Common myeloid progenitor, CD34-positive (primary cell): ENCODE measurements at regions not wholly inside any gene's neighbourhood (a gene's known extent, or its start where the extent isn't known, plus 50 kb on each side); places are given as distances from the start of the nearest gene placed in this dataset.

ENCODE experiments used
- CTCF ChIA-PET: fragments of 350-600 bp; sonication (Branson Sonifier 250); formaldehyde crosslinking; loops from one replicate; lab custom pipeline; 2021; ENCODE audit warnings: antibody characterized with exemption; lab: Charles Lee
- POLR2A ChIA-PET: fragments of 350-600 bp; sonication (Branson Sonifier 250); formaldehyde crosslinking; loops from one replicate; lab custom pipeline; 2021; ENCODE audit warnings: antibody characterized with exemption; lab: Charles Lee
- DNase-seq, 3 donors: peaks; one replicate each; pipeline versions ENCODE4 v3.0.0 to v3.0.0-alpha.2; 2013
- H3K27ac ChIP-seq, 2 experiments: 1 replicate in 1 of 2; 2 replicates in 1 of 2; pipeline ENCODE4 v1.7.0; 2013; ENCODE audit warnings: inconsistent platforms in 2 of 2, low read length in 2 of 2, mild to moderate bottlenecking in 2 of 2, low read depth in 1 of 2, moderate library complexity in 1 of 2; ENCODE audit not compliant: severe bottlenecking in 2 of 2, insufficient read depth in 1 of 2, poor library complexity in 1 of 2
- H3K27me3 ChIP-seq, 5 experiments: replicated peaks in 2 of 5; 1 replicate in 3 of 5; 2 replicates in 2 of 5; pipeline versions ENCODE4 v1.6.1 to v1.7.0; 2013; ENCODE audit warnings: low read length in 4 of 5, mild to moderate bottlenecking in 2 of 5, moderate library complexity in 2 of 5, inconsistent platforms in 1 of 5; ENCODE audit not compliant: insufficient read depth in 5 of 5, control insufficient read depth in 4 of 5
- H3K36me3 ChIP-seq, 4 experiments: 1 replicate in 2 of 4; 2 replicates in 2 of 4; pipeline versions ENCODE4 v1.6.1 to v1.7.0; 2013; ENCODE audit warnings: low read length in 3 of 4, control low read depth in 1 of 4, mild to moderate bottlenecking in 1 of 4; ENCODE audit not compliant: control insufficient read depth in 4 of 4, insufficient read depth in 4 of 4
- H3K4me1 ChIP-seq, 4 experiments: 1 replicate in 3 of 4; 2 replicates in 1 of 4; pipeline versions ENCODE4 v1.6.1 to v1.7.1; 2013; ENCODE audit warnings: low read length in 3 of 4, mild to moderate bottlenecking in 3 of 4, control low read depth in 1 of 4, inconsistent platforms in 1 of 4, moderate library complexity in 1 of 4; ENCODE audit not compliant: control insufficient read depth in 4 of 4, insufficient read depth in 4 of 4; ENCODE audit errors: control extremely low read depth in 1 of 4
- H3K4me3 ChIP-seq, 7 experiments: 1 replicate in 4 of 7; 2 replicates in 3 of 7; pipeline versions ENCODE4 v1.5.1 to v1.7.0; 2013; ENCODE audit warnings: mild to moderate bottlenecking in 7 of 7, low read length in 6 of 7, moderate library complexity in 6 of 7, inconsistent platforms in 2 of 7, low read depth in 2 of 7, control low read depth in 1 of 7; ENCODE audit not compliant: insufficient read depth in 4 of 7, control insufficient read depth in 1 of 7; ENCODE audit errors: extremely low read depth in 1 of 7
- H3K9me3 ChIP-seq, 5 experiments: 1 replicate in 4 of 5; 2 replicates in 1 of 5; pipeline versions ENCODE4 v1.6.1 to v1.7.1; 2013; ENCODE audit warnings: low read length in 4 of 5, mild to moderate bottlenecking in 2 of 5, inconsistent platforms in 1 of 5, low read depth in 1 of 5, moderate library complexity in 1 of 5; ENCODE audit not compliant: control insufficient read depth in 4 of 5, insufficient read depth in 2 of 5; ENCODE audit errors: control extremely low read depth in 1 of 5
- WGBS: methylation state at CpG from one replicate; pipeline ENCODE4 v1.1.5; 2013; ENCODE audit not compliant: insufficient coverage; 5-methylcytosine and 5-hydroxymethylcytosine counted together

DNA sequence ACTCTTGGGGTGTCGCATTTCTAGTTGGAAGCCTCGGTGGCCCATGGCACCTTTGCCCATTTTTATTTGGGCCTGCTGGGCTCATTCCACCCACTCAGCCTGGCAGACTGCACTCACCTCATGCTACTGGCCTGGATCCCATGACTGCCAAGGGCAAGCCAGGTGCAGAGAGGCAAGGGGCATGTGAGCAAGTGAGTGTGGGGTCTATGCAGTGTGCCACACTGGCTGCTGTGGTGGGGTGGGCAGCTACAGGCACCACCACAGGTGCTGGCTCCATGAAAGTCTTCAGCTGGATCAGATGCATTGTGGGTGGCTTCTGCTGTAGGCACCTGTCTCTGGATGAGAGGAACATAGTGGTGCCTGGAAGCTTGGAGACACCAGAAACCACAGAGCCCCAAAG lies 220.8 kb downstream of the POLR1F start:
- DNase-seq = no peak
- ChIA-PET CTCF (no interaction called here), POLR2A (no interaction called here)
- H3K27ac ChIP-seq = no peak overlapping the region
- no peaks in the 10 kb centered on the region for H3K4me1 ChIP-seq
- 100% methylated on average over 2 of the region's 2 CpGs for WGBS
- no peaks in the 10 kb centered on the region for H3K36me3 ChIP-seq
- no peaks in the 10 kb centered on the region for H3K27me3 ChIP-seq
- no peak overlapping the region for H3K4me3 ChIP-seq
- H3K9me3 ChIP-seq = no peaks in the 10 kb centered on the region

DNA sequence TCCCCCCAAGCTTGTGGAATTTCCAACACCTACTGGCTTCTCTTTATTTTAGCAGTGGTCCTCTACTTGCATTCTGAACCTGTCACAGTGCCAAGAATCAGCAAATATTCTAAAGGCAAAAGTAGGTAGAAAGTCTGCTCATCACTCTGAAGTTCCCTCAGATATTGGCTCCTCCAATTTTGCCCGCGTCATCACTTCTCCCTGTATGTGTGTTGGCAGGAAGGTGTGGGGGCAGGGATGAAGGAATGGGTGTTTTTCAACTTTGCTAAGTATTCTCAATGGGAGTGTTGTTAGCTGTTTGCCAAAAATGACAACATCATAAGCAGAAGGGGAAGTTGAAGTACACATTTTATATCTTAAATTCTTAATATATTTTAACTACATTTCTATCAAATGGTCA lies 226.2 kb downstream of the POLR1F start:
- ChIA-PET POLR2A (no interaction called here), CTCF (interaction anchor here (1.1 kb wide), 1 partner anchor 9 kb away, joined by 3 read pairs; no protein-coding TSS in a partner anchor)
- peak in 2 of 3 donors; percentile 6 to 13 for DNase-seq
- Histone ChIP-seq H3K27ac (no peak overlapping the region), H3K27me3 (no peaks in the 10 kb centered on the region), H3K9me3 (peaks cover 0 to 7% (median 6%) of the 10 kb centered on the region in 5 experiments), H3K36me3 (no peaks in the 10 kb centered on the region), H3K4me3 (no peak overlapping the region), H3K4me1 (no peaks in the 10 kb centered on the region)
- WGBS = 80% methylated on average over 2 of the region's 2 CpGs

DNA sequence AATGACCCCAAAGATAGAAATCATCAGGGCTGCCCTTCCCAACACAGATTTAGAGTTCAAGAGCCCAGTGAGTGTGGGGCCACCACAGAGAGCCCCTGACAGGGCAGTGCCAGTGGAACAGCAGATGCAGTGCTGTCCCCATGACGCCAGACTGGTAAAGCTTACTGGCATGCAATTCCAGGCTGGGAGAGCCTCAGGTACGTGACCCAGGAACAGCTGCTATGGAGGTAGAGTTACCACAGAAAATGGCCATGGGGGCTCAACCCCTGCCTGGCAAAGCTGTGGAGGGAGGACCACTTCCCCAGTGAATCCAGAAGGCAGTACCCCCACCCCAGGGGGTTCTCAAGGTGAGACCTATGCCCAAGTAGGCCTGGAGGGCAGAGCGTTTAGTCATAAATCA lies 228.5 kb downstream of the POLR1F start:
- ChIA-PET POLR2A (no interaction called here), CTCF (interaction anchor here (2.5 kb wide), 1 partner anchor 11 kb away, joined by 12 read pairs; no protein-coding TSS in a partner anchor)
- Histone ChIP-seq H3K36me3 (no peaks in the 10 kb centered on the region), H3K27me3 (no peaks in the 10 kb centered on the region), H3K4me1 (no peaks in the 10 kb centered on the region), H3K4me3 (no peak overlapping the region), H3K27ac (no peak overlapping the region), H3K9me3 (peaks cover 0 to 7% (median 6%) of the 10 kb centered on the region in 5 experiments)
- 100% methylated on average over 2 of the region's 3 CpGs for WGBS
- DNase-seq = no peak

DNA sequence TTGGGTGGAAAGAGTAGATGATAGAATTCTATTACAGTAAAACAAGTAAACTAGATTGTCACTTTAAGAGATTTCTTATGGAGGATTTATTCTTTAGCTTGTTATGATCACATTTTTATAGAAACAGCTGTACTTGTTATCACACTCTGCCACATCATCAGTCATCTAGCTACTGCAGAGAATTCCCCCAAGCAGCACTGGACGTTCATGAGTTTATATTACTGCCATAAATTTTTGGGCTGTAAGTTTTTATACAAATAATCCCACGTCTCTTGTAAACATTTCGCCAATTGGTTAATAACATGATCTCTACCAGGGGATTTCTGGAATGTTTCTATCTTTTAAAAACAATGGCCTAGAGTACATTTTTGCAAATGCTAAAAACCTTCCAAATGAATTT lies 238.8 kb downstream of the POLR1F start:
- H3K4me3 ChIP-seq = no peak overlapping the region
- WGBS = no CpG with 5 or more reads among the region's 3 CpGs
- no peak overlapping the region for H3K27ac ChIP-seq
- H3K4me1 ChIP-seq = peaks cover 0 to 19% (median 5%) of the 10 kb centered on the region in 4 experiments
- no peaks in the 10 kb centered on the region for H3K27me3 ChIP-seq
- no peaks in the 10 kb centered on the region for H3K36me3 ChIP-seq
- CTCF ChIA-PET = no interaction called here
- H3K9me3 ChIP-seq = no peaks in the 10 kb centered on the region
- POLR2A ChIA-PET = no interaction called here
- DNase-seq = no peak

DNA sequence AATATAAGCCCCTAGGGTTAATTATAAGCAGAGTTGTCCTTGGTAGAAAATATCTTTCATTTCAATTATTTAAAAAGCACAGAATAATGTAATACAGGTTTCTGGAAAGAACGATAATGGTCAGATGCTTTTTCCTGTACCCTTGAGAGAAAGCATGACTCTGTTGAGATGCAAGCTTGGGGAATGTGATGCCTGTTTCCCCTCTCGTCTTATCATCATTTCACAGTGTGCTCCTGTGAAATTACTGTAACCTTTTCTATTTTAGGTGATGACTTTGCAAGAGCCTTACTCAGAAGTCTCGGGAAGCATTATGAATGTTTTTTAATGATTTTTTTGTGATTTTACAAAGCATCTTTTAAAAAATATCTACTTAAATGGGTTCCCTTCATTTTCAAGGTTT lies 243.0 kb downstream of the POLR1F start:
- Histone ChIP-seq H3K36me3 (no peaks in the 10 kb centered on the region), H3K27ac (peak overlapping the region; percentile 38 to 54), H3K9me3 (peaks cover 0 to 3% (median 0%) of the 10 kb centered on the region in 5 experiments), H3K4me1 (peaks cover 0 to 27% (median 5%) of the 10 kb centered on the region in 4 experiments), H3K27me3 (no peaks in the 10 kb centered on the region), H3K4me3 (peak overlapping the region in 1 of 7 experiments; percentile 58)
- WGBS = 0% methylated on average over 1 of the region's 3 CpGs
- peak; percentile 11 to 72 (median 51) for DNase-seq
- ChIA-PET CTCF (no interaction called here), POLR2A (no interaction called here)

DNA sequence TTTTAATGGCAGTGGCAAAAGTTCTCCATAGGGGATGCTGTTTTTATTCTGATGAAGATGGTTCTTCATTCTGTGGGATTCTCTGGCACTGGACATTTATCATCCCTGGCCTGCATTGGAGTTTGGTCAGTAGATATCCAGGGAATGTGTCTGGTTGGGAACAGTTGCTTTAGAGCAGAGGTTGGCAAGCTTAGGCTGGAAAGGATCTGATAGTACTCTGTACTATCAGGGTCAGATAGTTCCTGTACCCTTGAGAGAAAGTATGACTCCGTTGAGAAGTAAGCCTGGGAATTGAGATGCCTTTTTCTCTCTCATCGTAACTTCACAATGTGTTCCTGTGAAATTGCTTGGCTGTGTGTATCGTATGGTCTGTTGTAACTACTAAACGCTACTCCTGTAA lies 244.1 kb downstream of the POLR1F start:
- POLR2A ChIA-PET = no interaction called here
- Histone ChIP-seq H3K36me3 (no peaks in the 10 kb centered on the region), H3K4me3 (no peak overlapping the region), H3K4me1 (peaks cover 0 to 27% (median 5%) of the 10 kb centered on the region in 4 experiments), H3K9me3 (peaks cover 0 to 3% (median 0%) of the 10 kb centered on the region in 5 experiments), H3K27me3 (no peaks in the 10 kb centered on the region), H3K27ac (no peak overlapping the region)
- 100% methylated on average over 1 of the region's 4 CpGs for WGBS
- DNase-seq = no peak
- CTCF ChIA-PET = no interaction called here

DNA sequence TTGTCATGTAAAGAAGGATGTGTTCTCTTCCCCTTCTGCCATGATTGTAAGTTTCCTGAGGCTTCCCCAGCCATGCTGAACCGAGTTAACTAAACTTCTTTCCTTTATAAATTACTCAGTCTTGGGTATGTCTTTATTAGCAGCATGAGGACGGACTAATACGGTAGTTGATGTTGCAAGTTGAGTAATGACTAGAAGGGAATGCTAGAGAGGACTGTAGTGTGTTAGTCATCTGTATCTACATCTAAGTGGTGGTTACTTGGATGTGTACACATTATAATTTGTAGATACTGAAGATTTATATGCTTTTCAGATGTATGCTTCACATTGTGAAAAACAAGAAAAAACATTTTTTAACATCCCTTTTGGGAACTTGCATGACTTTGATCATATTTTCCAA lies 244.6 kb downstream of the POLR1F start:
- ChIA-PET CTCF (no interaction called here), POLR2A (no interaction called here)
- peak in 1 of 3 donors; percentile 14 for DNase-seq

More for the DNA sequence above, 244.6 kb downstream of the POLR1F start:
- Histone ChIP-seq H3K27me3 (no peaks in the 10 kb centered on the region), H3K4me1 (peaks cover 0 to 27% (median 5%) of the 10 kb centered on the region in 4 experiments), H3K36me3 (no peaks in the 10 kb centered on the region), H3K4me3 (no peak overlapping the region), H3K9me3 (peaks cover 0 to 3% (median 0%) of the 10 kb centered on the region in 5 experiments), H3K27ac (no peak overlapping the region)
- 100% methylated on average over 1 of the region's 3 CpGs for WGBS
